ENCODE measurements at regions not wholly inside any gene's neighbourhood (a gene's known extent, or its start where the extent isn't known, plus 50 kb on each side); places are given as distances from the start of the nearest gene placed in this dataset.
"Not testable (repeated sequence)": the region's sequence is repeated elsewhere in the genome, so short reads cannot be mapped to it uniquely, and the experiment has no call there.

GRCh38 chr10:10039595-10039994 is 978.1 kb upstream of the CELF2 start:
- no peak for DNase-seq

- DNase-seq = no peak
Observed at GRCh38 chr10:10043083-10043482, 974.6 kb upstream of the CELF2 start.

- no peak for DNase-seq
Observed at GRCh38 chr10:10044922-10045764, 972.5 kb upstream of the CELF2 start.

- no peak for DNase-seq
Observed at GRCh38 chr10:10045765-10046028, 972.0 kb upstream of the CELF2 start.

GRCh38 chr10:10047426-10047825 is 970.2 kb upstream of the CELF2 start:
- DNase-seq = no peak

- no peak for DNase-seq
Observed at GRCh38 chr10:10053051-10053450, 964.6 kb upstream of the CELF2 start.

GRCh38 chr10:10054466-10054865 is 963.2 kb upstream of the CELF2 start:
- no peak for DNase-seq

- DNase-seq = no peak
Observed at GRCh38 chr10:10055656-10056442, 961.8 kb upstream of the CELF2 start.

GRCh38 chr10:10056961-10057360 is 960.7 kb upstream of the CELF2 start:
- DNase-seq = no peak

GRCh38 chr10:10067644-10068043 is 950.0 kb upstream of the CELF2 start:
- no peak for DNase-seq

GRCh38 chr10:10074847-10075246 is 942.8 kb upstream of the CELF2 start:
- not testable (repeated sequence) for DNase-seq

- DNase-seq = no peak
Observed at GRCh38 chr10:10078446-10078845, 939.2 kb upstream of the CELF2 start.

GRCh38 chr10:10092581-10092980 is 925.1 kb upstream of the CELF2 start:
- DNase-seq = no peak

GRCh38 chr10:10093021-10093420 is 924.7 kb upstream of the CELF2 start:
- DNase-seq = no peak

GRCh38 chr10:10094691-10095090 is 923.0 kb upstream of the CELF2 start:
- DNase-seq = no peak

- DNase-seq = no peak
Observed at GRCh38 chr10:10096296-10096695, 921.4 kb upstream of the CELF2 start.

- DNase-seq = no peak
Observed at GRCh38 chr10:10096898-10097297, 920.8 kb upstream of the CELF2 start.

GRCh38 chr10:10101106-10101505 is 916.6 kb upstream of the CELF2 start:
- no peak for DNase-seq

GRCh38 chr10:10110844-10111490 is 906.7 kb upstream of the CELF2 start:
- no peak for DNase-seq

GRCh38 chr10:10118131-10118530 is 899.5 kb upstream of the CELF2 start:
- DNase-seq = no peak

GRCh38 chr10:10120671-10121070 is 897.0 kb upstream of the CELF2 start:
- no peak for DNase-seq

- DNase-seq = no peak
Observed at GRCh38 chr10:10125676-10126075, 892.0 kb upstream of the CELF2 start.

GRCh38 chr10:10126218-10126617 is 891.5 kb upstream of the CELF2 start:
- DNase-seq = no peak

GRCh38 chr10:10128387-10128786 is 889.3 kb upstream of the CELF2 start:
- no peak for DNase-seq

Measured in NCI-H526 (cell line).